H1 (cell line): ENCODE measurements at regions not wholly inside any gene's neighbourhood (a gene's known extent, or its start where the extent isn't known, plus 50 kb on each side); places are given as distances from the start of the nearest gene placed in this dataset.

Source experiments
- ASH2L ChIP-seq: fragments of 200-600, 300-600 bp; sonication (generic); IDR thresholded peaks from one replicate; pipeline ENCODE4 v1.7.1; 2017; ENCODE audit warnings: low read length
- BRCA1 ChIP-seq: IDR thresholded peaks from 2 replicates; pipeline ENCODE4 v1.6.1; 2012; ENCODE audit warnings: low read depth, low read length, improper control_type of control experiment
- CBX5 ChIP-seq: fragments of 300-800, 300-1000 bp; sonication (generic); IDR thresholded peaks from 2 replicates; pipeline ENCODE4 v1.7.1; 2016; ENCODE audit warnings: antibody characterized with exemption, low read length, low read depth
- CHD2 ChIP-seq: IDR thresholded peaks from 2 replicates; pipeline ENCODE4 v1.6.1; 2012; ENCODE audit warnings: low read length, improper control_type of control experiment
- SRF ChIP-seq: IDR thresholded peaks from 2 replicates; pipeline ENCODE4 v1.6.1; 2011; ENCODE audit warnings: mild to moderate bottlenecking, low read depth, low read length, moderate library complexity
- SUZ12 ChIP-seq: fragments of 200-600 bp; sonication (generic); IDR thresholded peaks from 2 replicates; pipeline ENCODE4 v1.6.1; 2012; ENCODE audit warnings: mild to moderate bottlenecking, inconsistent platforms, low read length, moderate library complexity, mixed read lengths
- TAF7 ChIP-seq: optimal IDR thresholded peaks from 2 replicates; pipeline ENCODE3; 2011; ENCODE audit warnings: low read depth, mild to moderate bottlenecking, inconsistent platforms, low read length, moderate library complexity, borderline replicate concordance
- TF ChIP-seq, protein P1 (sequence below): fragments of 300-600 bp; sonication (generic); IDR thresholded peaks from 2 replicates; pipeline ENCODE4 v1.7.1; 2012; ENCODE audit warnings: low read length, moderate library complexity, mild to moderate bottlenecking, inconsistent platforms; ENCODE audit not compliant: insufficient replicate concordance
- TF ChIP-seq, protein P2 (sequence below): IDR thresholded peaks from 2 replicates; pipeline ENCODE4 v1.6.1; 2011; ENCODE audit warnings: low read length, improper control_type of control experiment

DNA sequence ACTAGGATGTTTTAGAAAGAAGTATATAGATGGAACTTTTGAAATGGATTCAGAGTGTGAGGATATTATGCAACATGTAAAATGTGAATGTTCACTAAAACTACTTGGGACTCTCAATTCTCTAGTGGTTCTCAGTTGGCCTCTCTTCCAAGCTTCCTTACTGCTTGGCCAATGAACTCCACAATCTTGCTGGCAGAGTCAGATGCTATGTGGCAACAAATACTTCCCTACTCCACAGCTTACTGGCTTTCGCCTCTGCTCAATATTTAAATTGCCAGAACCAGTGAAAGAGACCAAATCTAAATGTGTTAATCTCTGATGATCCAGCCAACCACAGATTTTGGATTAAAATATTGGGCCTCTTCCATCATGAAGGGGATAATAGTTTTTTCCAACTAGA lies 138.4 kb downstream of the HTR1B start (continued):
- TF ChIP-seq, protein P1, sequence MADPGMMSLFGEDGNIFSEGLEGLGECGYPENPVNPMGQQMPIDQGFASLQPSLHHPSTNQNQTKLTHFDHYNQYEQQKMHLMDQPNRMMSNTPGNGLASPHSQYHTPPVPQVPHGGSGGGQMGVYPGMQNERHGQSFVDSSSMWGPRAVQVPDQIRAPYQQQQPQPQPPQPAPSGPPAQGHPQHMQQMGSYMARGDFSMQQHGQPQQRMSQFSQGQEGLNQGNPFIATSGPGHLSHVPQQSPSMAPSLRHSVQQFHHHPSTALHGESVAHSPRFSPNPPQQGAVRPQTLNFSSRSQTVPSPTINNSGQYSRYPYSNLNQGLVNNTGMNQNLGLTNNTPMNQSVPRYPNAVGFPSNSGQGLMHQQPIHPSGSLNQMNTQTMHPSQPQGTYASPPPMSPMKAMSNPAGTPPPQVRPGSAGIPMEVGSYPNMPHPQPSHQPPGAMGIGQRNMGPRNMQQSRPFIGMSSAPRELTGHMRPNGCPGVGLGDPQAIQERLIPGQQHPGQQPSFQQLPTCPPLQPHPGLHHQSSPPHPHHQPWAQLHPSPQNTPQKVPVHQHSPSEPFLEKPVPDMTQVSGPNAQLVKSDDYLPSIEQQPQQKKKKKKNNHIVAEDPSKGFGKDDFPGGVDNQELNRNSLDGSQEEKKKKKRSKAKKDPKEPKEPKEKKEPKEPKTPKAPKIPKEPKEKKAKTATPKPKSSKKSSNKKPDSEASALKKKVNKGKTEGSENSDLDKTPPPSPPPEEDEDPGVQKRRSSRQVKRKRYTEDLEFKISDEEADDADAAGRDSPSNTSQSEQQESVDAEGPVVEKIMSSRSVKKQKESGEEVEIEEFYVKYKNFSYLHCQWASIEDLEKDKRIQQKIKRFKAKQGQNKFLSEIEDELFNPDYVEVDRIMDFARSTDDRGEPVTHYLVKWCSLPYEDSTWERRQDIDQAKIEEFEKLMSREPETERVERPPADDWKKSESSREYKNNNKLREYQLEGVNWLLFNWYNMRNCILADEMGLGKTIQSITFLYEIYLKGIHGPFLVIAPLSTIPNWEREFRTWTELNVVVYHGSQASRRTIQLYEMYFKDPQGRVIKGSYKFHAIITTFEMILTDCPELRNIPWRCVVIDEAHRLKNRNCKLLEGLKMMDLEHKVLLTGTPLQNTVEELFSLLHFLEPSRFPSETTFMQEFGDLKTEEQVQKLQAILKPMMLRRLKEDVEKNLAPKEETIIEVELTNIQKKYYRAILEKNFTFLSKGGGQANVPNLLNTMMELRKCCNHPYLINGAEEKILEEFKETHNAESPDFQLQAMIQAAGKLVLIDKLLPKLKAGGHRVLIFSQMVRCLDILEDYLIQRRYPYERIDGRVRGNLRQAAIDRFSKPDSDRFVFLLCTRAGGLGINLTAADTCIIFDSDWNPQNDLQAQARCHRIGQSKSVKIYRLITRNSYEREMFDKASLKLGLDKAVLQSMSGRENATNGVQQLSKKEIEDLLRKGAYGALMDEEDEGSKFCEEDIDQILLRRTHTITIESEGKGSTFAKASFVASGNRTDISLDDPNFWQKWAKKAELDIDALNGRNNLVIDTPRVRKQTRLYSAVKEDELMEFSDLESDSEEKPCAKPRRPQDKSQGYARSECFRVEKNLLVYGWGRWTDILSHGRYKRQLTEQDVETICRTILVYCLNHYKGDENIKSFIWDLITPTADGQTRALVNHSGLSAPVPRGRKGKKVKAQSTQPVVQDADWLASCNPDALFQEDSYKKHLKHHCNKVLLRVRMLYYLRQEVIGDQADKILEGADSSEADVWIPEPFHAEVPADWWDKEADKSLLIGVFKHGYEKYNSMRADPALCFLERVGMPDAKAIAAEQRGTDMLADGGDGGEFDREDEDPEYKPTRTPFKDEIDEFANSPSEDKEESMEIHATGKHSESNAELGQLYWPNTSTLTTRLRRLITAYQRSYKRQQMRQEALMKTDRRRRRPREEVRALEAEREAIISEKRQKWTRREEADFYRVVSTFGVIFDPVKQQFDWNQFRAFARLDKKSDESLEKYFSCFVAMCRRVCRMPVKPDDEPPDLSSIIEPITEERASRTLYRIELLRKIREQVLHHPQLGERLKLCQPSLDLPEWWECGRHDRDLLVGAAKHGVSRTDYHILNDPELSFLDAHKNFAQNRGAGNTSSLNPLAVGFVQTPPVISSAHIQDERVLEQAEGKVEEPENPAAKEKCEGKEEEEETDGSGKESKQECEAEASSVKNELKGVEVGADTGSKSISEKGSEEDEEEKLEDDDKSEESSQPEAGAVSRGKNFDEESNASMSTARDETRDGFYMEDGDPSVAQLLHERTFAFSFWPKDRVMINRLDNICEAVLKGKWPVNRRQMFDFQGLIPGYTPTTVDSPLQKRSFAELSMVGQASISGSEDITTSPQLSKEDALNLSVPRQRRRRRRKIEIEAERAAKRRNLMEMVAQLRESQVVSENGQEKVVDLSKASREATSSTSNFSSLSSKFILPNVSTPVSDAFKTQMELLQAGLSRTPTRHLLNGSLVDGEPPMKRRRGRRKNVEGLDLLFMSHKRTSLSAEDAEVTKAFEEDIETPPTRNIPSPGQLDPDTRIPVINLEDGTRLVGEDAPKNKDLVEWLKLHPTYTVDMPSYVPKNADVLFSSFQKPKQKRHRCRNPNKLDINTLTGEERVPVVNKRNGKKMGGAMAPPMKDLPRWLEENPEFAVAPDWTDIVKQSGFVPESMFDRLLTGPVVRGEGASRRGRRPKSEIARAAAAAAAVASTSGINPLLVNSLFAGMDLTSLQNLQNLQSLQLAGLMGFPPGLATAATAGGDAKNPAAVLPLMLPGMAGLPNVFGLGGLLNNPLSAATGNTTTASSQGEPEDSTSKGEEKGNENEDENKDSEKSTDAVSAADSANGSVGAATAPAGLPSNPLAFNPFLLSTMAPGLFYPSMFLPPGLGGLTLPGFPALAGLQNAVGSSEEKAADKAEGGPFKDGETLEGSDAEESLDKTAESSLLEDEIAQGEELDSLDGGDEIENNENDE, result no peak
- TF ChIP-seq CBX5 (no peak), CHD2 (no peak), BRCA1 (no peak), SRF (no peak), ASH2L (no peak), SUZ12 (no peak), TAF7 (no peak)
- TF ChIP-seq, protein P2, sequence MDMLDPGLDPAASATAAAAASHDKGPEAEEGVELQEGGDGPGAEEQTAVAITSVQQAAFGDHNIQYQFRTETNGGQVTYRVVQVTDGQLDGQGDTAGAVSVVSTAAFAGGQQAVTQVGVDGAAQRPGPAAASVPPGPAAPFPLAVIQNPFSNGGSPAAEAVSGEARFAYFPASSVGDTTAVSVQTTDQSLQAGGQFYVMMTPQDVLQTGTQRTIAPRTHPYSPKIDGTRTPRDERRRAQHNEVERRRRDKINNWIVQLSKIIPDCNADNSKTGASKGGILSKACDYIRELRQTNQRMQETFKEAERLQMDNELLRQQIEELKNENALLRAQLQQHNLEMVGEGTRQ, result no peak
- TF ChIP-seq, all 59 proteins: peak for 0
